HUDEP-2 (cell line): ENCODE measurements at regions not wholly inside any gene's neighbourhood (a gene's known extent, or its start where the extent isn't known, plus 50 kb on each side); places are given as distances from the start of the nearest gene placed in this dataset.

Experiments
- DNase-seq, 76 experiments: peaks; one replicate each; lab custom pipeline; 2025; ENCODE audit not compliant: unreplicated experiment in 76 of 76; lab: John Stamatoyannopoulos, UW

DNA sequence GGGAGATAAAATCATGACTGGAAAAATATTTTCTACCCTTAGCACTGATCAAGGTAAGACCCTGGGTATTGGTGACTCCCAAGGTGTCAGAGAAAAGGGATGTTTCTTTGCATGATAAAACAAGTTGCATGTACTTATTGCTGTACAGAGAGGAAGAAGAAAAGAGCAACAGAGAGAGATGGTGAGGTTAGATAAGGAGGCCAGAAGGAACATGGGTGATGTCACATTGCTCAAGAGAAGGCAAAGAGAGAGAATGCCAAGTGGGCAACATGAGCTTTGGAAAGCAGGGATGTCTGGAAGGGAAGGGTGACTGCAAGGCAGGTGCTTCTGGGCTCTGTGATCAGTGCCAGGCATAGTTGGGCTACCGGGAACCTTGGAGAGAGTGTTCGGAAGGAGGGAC is 65.1 kb upstream of the ADARB2 start:
- DNase-seq = no peak

DNA sequence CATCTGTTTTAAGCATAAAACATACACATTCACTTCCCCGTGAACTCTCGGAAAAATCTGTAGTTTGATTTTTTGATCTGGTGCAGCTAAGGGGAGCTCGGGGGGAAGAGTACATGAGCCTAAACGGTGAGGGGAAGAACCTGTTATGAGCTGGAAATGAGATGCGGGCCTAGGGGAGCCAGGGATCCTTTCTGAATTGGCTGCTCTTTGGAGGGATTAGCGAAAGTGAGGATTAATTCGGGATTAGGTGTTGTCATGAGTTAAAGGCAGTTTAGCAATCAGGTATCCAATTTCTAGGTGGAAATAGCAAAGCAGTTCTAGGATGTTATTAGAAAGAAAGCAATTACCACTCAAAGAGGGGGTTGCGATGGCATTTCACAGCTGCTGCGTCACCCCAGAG is 51.1 kb upstream of the ADARB2 start:
- no peak for DNase-seq
